ENCODE measurements at regions not wholly inside any gene's neighbourhood (a gene's known extent, or its start where the extent isn't known, plus 50 kb on each side); places are given as distances from the start of the nearest gene placed in this dataset.
"Not testable (repeated sequence)": the region's sequence is repeated elsewhere in the genome, so short reads cannot be mapped to it uniquely, and the experiment has no call there.

DNA sequence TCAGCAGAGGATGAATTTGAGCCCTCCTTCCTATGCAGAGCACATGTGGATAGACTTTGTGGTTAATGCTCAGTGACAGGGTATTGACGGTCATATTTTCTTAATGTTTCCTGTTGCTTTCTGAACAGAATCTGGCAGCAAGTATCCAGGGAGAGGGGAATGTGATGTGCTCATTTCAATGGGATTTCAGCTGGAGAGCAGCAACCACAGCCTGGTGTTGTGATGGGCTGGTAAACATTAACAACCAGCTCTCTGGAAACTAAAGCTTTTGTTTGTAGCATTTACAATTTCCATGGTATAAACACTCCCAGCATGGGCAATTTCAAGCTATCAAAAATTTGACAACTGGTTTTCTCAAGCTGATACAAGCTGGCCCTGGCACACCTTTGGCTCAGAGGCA is 215.9 kb downstream of the SH2D4B start:
- no peak for DNase-seq

DNA sequence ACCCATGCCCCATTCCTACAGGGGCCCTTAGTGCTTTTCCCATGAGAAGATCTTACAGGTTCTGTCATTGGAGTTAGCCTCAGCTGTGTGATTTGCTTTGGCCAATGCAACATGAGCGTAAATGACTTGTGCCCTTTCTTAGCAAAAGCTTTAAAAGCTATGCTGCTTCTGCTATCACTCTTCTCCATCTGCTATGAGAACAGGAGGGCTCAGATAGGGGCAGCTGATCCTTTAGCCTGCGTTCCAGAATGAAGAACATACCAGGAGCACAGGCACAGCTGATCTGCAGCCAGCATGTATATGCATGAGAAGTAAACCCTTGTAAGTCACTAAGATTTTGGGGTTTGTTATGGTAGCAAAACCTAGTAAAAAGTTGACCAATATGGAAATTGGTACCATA is 218.2 kb downstream of the SH2D4B start:
- DNase-seq: no peak

GRCh38 chr10:80759693-80760092 is 222.0 kb downstream of the SH2D4B start:
- no peak for DNase-seq

- no peak for DNase-seq
Observed at GRCh38 chr10:80760914-80761371, 223.2 kb downstream of the SH2D4B start.

DNA sequence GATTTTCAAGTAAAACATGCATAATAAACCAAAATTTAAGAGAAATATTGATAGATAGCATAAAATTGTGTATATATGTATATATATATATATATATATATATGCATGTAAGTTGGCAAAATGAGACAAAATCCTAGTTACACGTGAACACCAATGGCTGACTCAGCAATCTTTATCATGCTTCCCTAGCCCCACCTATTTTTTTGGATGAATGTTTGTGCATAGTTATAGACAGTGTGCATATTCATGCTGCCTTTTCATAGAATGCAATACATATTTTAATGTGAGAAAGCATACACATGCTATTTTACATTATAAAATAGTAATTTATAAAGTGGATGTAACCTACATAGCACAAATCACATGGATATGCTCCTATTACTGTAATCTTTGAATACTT is 230.3 kb downstream of the SH2D4B start:
- DNase-seq: no peak

DNA sequence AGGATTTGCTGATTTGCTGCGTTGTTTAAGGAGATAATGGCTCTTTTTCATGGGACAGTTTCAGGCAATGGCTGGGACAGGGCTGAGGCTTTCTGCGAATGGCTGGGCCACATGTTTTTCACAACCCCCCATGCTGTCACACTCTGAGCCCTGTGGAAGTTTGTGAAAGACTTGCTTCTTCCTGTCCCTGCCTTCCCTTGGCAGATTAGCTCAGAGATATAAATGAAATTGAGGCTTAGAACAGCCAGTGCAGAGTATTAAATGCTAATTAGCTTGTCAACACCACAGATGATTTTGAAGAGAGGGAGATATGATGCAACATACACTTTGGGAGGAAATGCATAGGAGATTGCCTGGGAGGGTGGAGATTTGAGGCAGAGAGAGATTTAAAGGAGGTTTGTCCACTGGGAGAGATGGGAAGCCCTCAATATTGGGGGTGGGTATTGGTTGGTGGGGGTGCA is 232.0 kb downstream of the SH2D4B start:
- no peak for DNase-seq

DNA sequence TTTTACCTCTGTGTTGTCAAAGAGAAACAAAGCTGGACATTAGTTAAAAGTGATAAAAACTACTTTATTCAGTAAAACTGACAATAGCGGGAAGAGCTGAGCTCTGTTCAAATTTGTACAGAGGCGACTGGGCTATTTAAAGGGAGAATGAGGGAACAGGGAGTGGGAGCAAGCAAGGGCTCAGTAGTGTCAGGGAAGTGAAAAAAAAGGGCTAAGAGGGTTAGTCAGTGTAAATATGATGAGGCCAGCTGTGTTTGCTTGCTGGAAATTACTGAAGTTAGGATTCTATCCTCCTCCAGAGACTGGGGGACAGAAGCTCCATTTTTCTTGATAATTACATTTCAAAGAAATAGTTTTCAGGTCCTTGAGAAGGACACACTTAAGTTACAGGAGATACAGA is 232.5 kb downstream of the SH2D4B start:
- no peak for DNase-seq

- no peak for DNase-seq
Observed at GRCh38 chr10:80771285-80771684, 233.6 kb downstream of the SH2D4B start.

GRCh38 chr10:80771902-80772555 is 234.3 kb downstream of the SH2D4B start:
- no peak for DNase-seq

GRCh38 chr10:80772596-80772995 is 234.9 kb downstream of the SH2D4B start:
- DNase-seq: no peak

DNA sequence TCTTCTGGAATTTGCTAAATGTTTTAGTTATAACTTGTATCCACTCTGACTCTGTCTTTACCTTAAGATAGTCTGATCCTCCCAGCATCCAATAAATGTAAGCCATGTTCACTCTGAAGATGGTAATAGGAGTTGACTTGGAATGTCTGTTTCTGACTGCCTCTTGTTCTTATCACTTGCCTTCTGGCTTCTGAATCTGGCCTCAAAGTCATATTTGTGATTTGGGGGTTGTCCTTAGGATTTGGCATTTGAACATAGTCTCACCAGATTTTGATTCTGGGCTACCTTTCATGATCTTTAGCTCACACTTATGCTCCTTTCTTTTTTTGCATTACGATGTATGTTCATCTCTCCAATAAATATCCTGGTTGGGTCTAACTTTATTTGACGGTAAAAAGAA is 247.0 kb downstream of the SH2D4B start:
- DNase-seq: no peak

GRCh38 chr10:80786322-80786721 is 248.6 kb downstream of the SH2D4B start:
- DNase-seq: no peak

- DNase-seq: no peak
Observed at GRCh38 chr10:80787952-80788351, 250.2 kb downstream of the SH2D4B start.

- no peak for DNase-seq
Observed at GRCh38 chr10:80794994-80795393, 257.3 kb downstream of the SH2D4B start.

- DNase-seq: no peak
Observed at GRCh38 chr10:80805343-80806020, 267.8 kb downstream of the SH2D4B start.

DNA sequence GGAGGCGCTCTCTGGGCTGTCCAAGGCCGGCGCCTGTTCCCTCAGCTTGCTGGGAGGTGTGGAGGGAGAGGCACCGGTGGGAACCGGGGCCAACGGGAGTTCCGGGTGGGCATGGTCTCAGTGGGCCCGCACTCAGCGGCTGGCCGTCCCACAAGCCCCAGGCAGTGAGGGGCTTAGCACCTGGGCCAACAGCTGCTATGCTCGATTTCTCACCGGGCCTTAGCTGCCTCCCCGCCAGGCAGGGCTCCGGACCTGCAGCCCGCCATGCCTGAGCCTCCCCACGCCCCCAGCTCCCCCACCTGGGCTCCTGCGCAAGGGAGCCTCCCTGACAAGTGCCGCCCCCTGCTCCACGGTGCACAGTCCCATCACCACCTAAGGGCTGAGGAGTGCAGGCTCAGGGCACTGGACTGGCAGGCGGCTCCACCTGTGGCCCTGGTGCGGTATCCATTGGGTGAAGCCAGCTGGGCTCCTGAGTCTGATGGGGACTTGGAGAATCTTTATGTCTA is 276.5 kb downstream of the SH2D4B start:
- DNase-seq: no peak

DNA sequence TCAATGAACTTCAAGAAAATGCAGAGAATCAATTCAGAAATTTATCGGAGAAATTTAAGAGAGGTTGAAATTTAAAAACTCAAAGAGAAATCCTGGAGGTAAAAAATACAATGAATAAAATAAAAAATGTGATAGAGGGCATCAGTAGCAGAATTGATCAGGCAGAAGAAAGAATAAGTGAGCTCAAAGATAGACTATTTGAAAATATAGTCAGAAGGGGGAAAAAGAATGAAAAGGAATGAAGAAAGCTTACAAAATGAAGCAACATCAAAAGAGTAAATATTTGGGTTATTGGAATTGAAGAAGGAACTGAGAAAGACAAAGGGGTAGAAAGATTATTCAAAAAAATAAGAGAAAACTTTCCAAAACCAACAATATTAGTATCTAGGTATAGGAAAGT is 291.4 kb downstream of the SH2D4B start:
- no peak for DNase-seq

DNA sequence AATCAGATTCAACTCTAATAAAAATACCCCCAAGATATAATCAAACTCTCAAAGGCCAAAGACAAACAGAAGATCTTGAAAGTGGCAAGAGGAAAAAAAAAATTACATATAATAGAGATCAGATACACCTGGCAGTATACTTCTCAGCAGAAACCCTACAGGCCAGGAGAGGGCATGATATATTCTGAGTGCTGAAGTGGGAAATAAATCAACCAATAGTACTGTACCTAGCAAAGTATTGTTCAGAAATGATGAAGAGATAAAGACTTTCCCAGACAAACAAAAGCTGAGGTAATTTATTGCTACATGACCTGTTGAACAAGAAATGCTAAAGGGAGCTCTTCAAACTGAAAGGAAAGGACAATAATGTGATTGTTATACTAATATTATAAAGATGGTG is 291.9 kb downstream of the SH2D4B start:
- DNase-seq: no peak

DNA sequence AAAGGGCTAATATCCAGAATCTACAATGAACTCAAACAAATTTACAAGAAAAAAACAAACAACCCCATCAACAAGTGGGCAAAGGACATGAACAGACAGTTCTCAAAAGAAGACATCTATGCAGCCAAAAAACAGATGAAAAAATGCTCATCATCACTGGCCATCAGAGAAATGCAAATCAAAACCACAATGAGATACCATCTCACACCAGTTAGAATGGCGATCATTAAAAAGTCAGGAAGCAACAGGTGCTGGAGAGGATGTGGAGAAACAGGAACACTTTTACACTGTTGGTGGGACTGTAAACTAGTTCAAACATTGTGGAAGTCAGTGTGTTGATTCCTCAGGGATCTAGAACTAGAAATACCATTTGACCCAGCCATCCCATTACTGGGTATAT is 295.0 kb downstream of the SH2D4B start:
- not testable (repeated sequence) for DNase-seq

DNA sequence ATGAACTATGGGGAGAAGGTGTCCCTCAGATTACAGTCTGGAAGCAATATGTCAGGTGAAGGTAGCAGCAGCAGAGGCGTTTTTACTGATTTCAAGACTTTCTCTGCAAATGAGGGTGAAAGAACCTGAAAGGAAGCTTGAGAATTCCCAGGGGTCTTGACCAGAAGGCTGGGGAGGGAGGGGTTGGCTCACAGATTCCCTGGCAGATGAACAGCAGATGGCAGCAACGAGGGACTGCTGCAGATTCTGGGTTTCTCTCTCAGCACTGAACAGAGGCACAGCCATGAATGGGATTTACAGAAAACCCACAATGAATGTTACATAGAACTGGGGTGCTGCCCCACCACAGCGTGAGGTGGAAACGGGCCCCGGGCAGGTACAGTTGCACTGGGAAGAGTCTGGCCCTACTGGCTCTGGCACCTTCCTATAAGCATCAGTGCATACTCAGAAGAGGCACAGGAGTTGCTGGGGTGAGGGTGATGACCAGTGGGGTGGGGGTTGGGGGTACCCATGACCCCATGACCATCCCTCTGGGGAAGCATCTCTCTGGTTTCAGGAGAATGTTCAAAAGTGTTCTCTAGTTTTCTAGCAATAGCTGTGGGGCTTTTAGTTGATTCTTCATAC is 317.8 kb downstream of the SH2D4B start:
- no peak for DNase-seq

DNA sequence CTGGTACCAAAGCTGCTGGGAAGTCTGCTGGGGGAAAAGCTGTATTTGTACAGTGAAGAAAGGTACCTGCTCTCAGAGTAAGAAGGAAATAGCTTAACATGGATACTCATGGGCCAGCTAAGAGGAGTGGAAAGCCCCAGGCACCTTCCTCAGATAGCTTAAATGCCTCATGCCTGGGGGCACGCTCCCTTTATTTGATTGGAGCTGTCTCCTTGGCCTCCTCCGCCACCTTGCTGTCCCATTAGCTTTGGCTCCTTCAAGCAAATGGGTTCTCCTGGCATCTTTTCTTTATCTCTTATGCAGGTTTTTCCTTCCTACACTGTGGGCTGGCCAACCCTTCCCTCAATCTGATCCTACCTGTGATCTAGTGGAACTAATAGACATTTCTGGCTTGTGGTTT is 318.5 kb downstream of the SH2D4B start:
- DNase-seq: no peak

GRCh38 chr10:80859279-80859678 is 321.6 kb downstream of the SH2D4B start:
- DNase-seq: not testable (repeated sequence)

DNA sequence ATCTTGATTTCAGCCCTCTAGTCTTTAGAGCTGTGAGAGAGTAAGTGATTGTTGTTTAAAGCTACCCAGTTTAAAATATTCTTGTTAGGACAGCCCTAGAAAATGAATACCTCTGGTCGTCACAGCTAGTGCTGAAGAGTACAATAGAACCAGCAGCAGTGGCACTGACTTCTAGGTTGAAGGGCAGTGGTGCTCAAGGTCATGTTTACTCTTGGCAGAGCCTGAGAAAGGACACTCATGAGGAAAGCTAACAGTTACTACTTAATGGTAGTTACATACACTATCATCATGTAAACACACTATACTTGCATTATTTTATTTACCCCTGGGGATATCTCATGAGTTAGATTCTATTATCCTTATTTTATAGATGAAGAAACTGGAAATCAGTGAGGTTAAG is 323.0 kb downstream of the SH2D4B start:
- no peak for DNase-seq

GRCh38 chr10:80861882-80862281 is 324.2 kb downstream of the SH2D4B start:
- DNase-seq: no peak

Data from KG1 (cell line).